ENCODE measurements at regions not wholly inside any gene's neighbourhood (a gene's known extent, or its start where the extent isn't known, plus 50 kb on each side); places are given as distances from the start of the nearest gene placed in this dataset.

- TF ChIP-seq, protein P1, sequence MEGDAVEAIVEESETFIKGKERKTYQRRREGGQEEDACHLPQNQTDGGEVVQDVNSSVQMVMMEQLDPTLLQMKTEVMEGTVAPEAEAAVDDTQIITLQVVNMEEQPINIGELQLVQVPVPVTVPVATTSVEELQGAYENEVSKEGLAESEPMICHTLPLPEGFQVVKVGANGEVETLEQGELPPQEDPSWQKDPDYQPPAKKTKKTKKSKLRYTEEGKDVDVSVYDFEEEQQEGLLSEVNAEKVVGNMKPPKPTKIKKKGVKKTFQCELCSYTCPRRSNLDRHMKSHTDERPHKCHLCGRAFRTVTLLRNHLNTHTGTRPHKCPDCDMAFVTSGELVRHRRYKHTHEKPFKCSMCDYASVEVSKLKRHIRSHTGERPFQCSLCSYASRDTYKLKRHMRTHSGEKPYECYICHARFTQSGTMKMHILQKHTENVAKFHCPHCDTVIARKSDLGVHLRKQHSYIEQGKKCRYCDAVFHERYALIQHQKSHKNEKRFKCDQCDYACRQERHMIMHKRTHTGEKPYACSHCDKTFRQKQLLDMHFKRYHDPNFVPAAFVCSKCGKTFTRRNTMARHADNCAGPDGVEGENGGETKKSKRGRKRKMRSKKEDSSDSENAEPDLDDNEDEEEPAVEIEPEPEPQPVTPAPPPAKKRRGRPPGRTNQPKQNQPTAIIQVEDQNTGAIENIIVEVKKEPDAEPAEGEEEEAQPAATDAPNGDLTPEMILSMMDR (IDR thresholded peaks at IDR 0.05), result no peak
- no peak for TF ChIP-seq POLR2A (IDR thresholded peaks at IDR 0.05)
Observed at GRCh38 chr10:33698033-33698432, 363.6 kb upstream of the NRP1 start.
